ENCODE measurements at regions not wholly inside any gene's neighbourhood (a gene's known extent, or its start where the extent isn't known, plus 50 kb on each side); places are given as distances from the start of the nearest gene placed in this dataset.

- Histone ChIP-seq H3K4me3 (ENCODE audit: low read depth in 2 of 2, low read length in 2 of 2) (no peak overlapping the region), H3K9me3 (ENCODE audit: control insufficient read depth, insufficient read depth, low read depth, low read length) (no peaks in the 10 kb centered on the region), H3K27ac (ENCODE audit: low read length) (no peak overlapping the region), H3K4me1 (ENCODE audit: control insufficient read depth, insufficient read depth, low read length) (no peaks in the 10 kb centered on the region), H3K36me3 (ENCODE audit: control insufficient read depth, insufficient read depth, low read length) (no peaks in the 10 kb centered on the region), H3K27me3 (ENCODE audit: control insufficient read depth, insufficient read depth, low read length) (no peaks in the 10 kb centered on the region)
- no peak for ATAC-seq
- TF ChIP-seq CTCF (IDR thresholded peaks at IDR 0.05) (no peak), REST (IDR thresholded peaks at IDR 0.05; ENCODE audit: insufficient read depth in 1 of 2, low read depth in 2 of 2, low read length in 1 of 2) (no peak), TCF7L2 (IDR thresholded peaks at IDR 0.05; ENCODE audit: low read depth, low read length) (no peak), POLR2AphosphoS5 (IDR thresholded peaks at IDR 0.05; ENCODE audit: low read depth, low read length) (no peak), SIN3A (IDR thresholded peaks at IDR 0.05; ENCODE audit: borderline replicate concordance, insufficient read depth, low read depth, low read length) (no peak)
- no TSS peak for BruUV-seq (replicated peaks)
- in situ Hi-C loops (cut with HindIII; ENCODE audit: low pct_unique_long_range_greater_than_20kb, low sequenced_read_pairs) (no loop called here), intact Hi-C loops (cut with micrococcal nuclease; ENCODE audit: unreplicated experiment) (no loop called here)
- ChIA-PET CTCF (no interaction called here), POLR2A (no interaction called here)
- no peak for DNase-seq (ENCODE audit: low read depth, low spot score)
Measured at GRCh38 chr14:39875028-39875427, 442.8 kb upstream of the FBXO33 start.

- no peaks in the 10 kb centered on the region for H3K9me3 ChIP-seq (ENCODE audit: control insufficient read depth, insufficient read depth, low read depth, low read length)
- intact Hi-C loops (cut with micrococcal nuclease; ENCODE audit: unreplicated experiment) (no loop called here), in situ Hi-C loops (cut with HindIII; ENCODE audit: low pct_unique_long_range_greater_than_20kb, low sequenced_read_pairs) (no loop called here)
- no peaks in the 10 kb centered on the region for H3K27me3 ChIP-seq (ENCODE audit: control insufficient read depth, insufficient read depth, low read length)
- H3K27ac ChIP-seq (ENCODE audit: low read length): no peak overlapping the region
- ChIA-PET POLR2A (no interaction called here), CTCF (no interaction called here)
- no peak overlapping the region for H3K4me3 ChIP-seq (ENCODE audit: low read depth in 2 of 2, low read length in 2 of 2)
- H3K4me1 ChIP-seq (ENCODE audit: control insufficient read depth, insufficient read depth, low read length): no peaks in the 10 kb centered on the region
- TF ChIP-seq REST (IDR thresholded peaks at IDR 0.05; ENCODE audit: insufficient read depth in 1 of 2, low read depth in 2 of 2, low read length in 1 of 2) (no peak), TCF7L2 (IDR thresholded peaks at IDR 0.05; ENCODE audit: low read depth, low read length) (no peak), CTCF (IDR thresholded peaks at IDR 0.05) (no peak), SIN3A (IDR thresholded peaks at IDR 0.05; ENCODE audit: borderline replicate concordance, insufficient read depth, low read depth, low read length) (no peak), POLR2AphosphoS5 (IDR thresholded peaks at IDR 0.05; ENCODE audit: low read depth, low read length) (no peak)
- ATAC-seq (no peak), DNase-seq (ENCODE audit: low read depth, low spot score) (no peak)
- BruUV-seq (replicated peaks): no TSS peak
- H3K36me3 ChIP-seq (ENCODE audit: control insufficient read depth, insufficient read depth, low read length): no peaks in the 10 kb centered on the region
Measured at GRCh38 chr14:39873791-39874190, 441.6 kb upstream of the FBXO33 start.

Data from Panc1 (cell line).